GM23338 (cell line): ENCODE measurements at regions not wholly inside any gene's neighbourhood (a gene's known extent, or its start where the extent isn't known, plus 50 kb on each side); places are given as distances from the start of the nearest gene placed in this dataset.

ENCODE experiments used
- CTCF ChIP-seq, 2 experiments: fragments of 200-600 bp in 1 of 2; sonication (generic) in 1 of 2; conservative IDR thresholded peaks; 2 replicates each; pipeline versions ENCODE4 v1.5.1 to v1.6.1; 2016 to 2017; ENCODE audit warnings: antibody characterized with exemption in 2 of 2, low read depth in 2 of 2, mild to moderate bottlenecking in 2 of 2, moderate library complexity in 1 of 2
- ETS1 ChIP-seq: IDR thresholded peaks from 2 replicates; pipeline ENCODE4 v1.6.1; 2016; ENCODE audit warnings: antibody characterized with exemption
- EZH2 ChIP-seq: fragments of 200-600 bp; sonication (generic); IDR thresholded peaks from one replicate; pipeline ENCODE4 v1.8.0; 2017; ENCODE audit warnings: antibody characterized with exemption, mild to moderate bottlenecking, low read depth; ENCODE audit not compliant: unreplicated experiment
- EZH2phosphoT487 ChIP-seq: fragments of 200-600 bp; sonication (generic); IDR thresholded peaks from one replicate; pipeline ENCODE4 v1.8.1; 2018; ENCODE audit warnings: antibody characterized with exemption; ENCODE audit not compliant: unreplicated experiment
- POLR2AphosphoS5 ChIP-seq: IDR thresholded peaks from 2 replicates; pipeline ENCODE4 v1.6.1; 2016; ENCODE audit warnings: antibody characterized with exemption, low read depth
- REST ChIP-seq: IDR thresholded peaks from one replicate; pipeline ENCODE4 v1.6.1; 2018; ENCODE audit warnings: antibody characterized with exemption; ENCODE audit not compliant: unreplicated experiment
- STAT1 ChIP-seq: IDR thresholded peaks from one replicate; pipeline ENCODE4 v1.6.1; 2016; ENCODE audit warnings: antibody characterized with exemption; ENCODE audit not compliant: unreplicated experiment
- ZNF331 ChIP-seq: fragments of 250-450 bp; sonication (Bioruptor Pico); IDR thresholded peaks from 2 replicates; pipeline ENCODE4 v1.5.0; 2020; ENCODE audit warnings: low read depth, mild to moderate bottlenecking, moderate library complexity

- TF ChIP-seq CTCF (conservative IDR thresholded peaks at IDR 0.05; ENCODE audit: low read depth in 2 of 2) (no peak), POLR2AphosphoS5 (no peak), EZH2phosphoT487 (no peak), STAT1 (no peak), REST (no peak), EZH2 (no peak), ETS1 (no peak), ZNF331 (CRISPR knock-in tag) (no peak)
Measured at GRCh38 chr15:25239471-25240345, 199.1 kb downstream of the UBE3A start.
